SK-N-SH treated with all-trans-retinoic acid at 6 μM for 48 hours (cell line): ENCODE measurements at regions not wholly inside any gene's neighbourhood (a gene's known extent, or its start where the extent isn't known, plus 50 kb on each side); places are given as distances from the start of the nearest gene placed in this dataset.

ENCODE experiments used
- BACH2 ChIP-seq: fragments of 250-450 bp; sonication (Bioruptor Pico); IDR thresholded peaks from 2 replicates; pipeline ENCODE4 v1.9.0; 2021; ENCODE audit warnings: mild to moderate bottlenecking, borderline replicate concordance
- CREB5 ChIP-seq: fragments of 250-450 bp; sonication (Bioruptor Pico); IDR thresholded peaks from 2 replicates; pipeline ENCODE4 v1.5.1; 2020; ENCODE audit warnings: low read depth, mild to moderate bottlenecking, moderate library complexity
- CSDC2 ChIP-seq: fragments of 250-450 bp; sonication (Bioruptor Pico); IDR thresholded peaks from 2 replicates; pipeline ENCODE4 v1.5.0; 2020; ENCODE audit warnings: mild to moderate bottlenecking, moderate library complexity
- CSRNP3 ChIP-seq: fragments of 250-450 bp; sonication (Bioruptor Pico); IDR thresholded peaks from 2 replicates; pipeline ENCODE4 v1.5.1; 2021; ENCODE audit warnings: mild to moderate bottlenecking, moderate library complexity
- GLIS3 ChIP-seq: fragments of 250-450 bp; sonication (Bioruptor Pico); IDR thresholded peaks from 2 replicates; pipeline ENCODE4 v1.5.0; 2020; ENCODE audit warnings: mild to moderate bottlenecking, moderate library complexity
- ISL1 ChIP-seq: fragments of 250-450 bp; sonication (Bioruptor Pico); IDR thresholded peaks from 2 replicates; pipeline ENCODE4 v2.1.2; 2022; ENCODE audit warnings: mild to moderate bottlenecking, moderate library complexity
- PATZ1 ChIP-seq: fragments of 250-450 bp; sonication (Bioruptor Pico); IDR thresholded peaks from 2 replicates; pipeline ENCODE4 v1.8.0; 2020; ENCODE audit warnings: mild to moderate bottlenecking, moderate library complexity, borderline replicate concordance
- PPARA ChIP-seq: fragments of 250-450 bp; sonication (Bioruptor Pico); IDR thresholded peaks from 2 replicates; pipeline ENCODE4 v1.5.0; 2020; ENCODE audit warnings: mild to moderate bottlenecking, borderline replicate concordance
- RARB ChIP-seq: fragments of 250-450 bp; sonication (Bioruptor Pico); IDR thresholded peaks from 2 replicates; pipeline ENCODE4 v1.8.0; 2021; ENCODE audit warnings: mild to moderate bottlenecking, moderate library complexity
- SNAI2 ChIP-seq: fragments of 250-450 bp; sonication (Bioruptor Pico); IDR thresholded peaks from 2 replicates; pipeline ENCODE4 v1.5.0; 2020; ENCODE audit warnings: mild to moderate bottlenecking, moderate library complexity
- TSHZ2 ChIP-seq: fragments of 250-450 bp; sonication (Bioruptor Pico); IDR thresholded peaks from 2 replicates; pipeline ENCODE4 v1.5.0; 2020; ENCODE audit warnings: mild to moderate bottlenecking, moderate library complexity
- ZFP3 ChIP-seq: fragments of 250-450 bp; sonication (Bioruptor Pico); IDR thresholded peaks from 2 replicates; pipeline ENCODE4 v1.5.0; 2020; ENCODE audit warnings: mild to moderate bottlenecking, moderate library complexity
- ZNF70 ChIP-seq: fragments of 450-650 bp; formaldehyde crosslinking; IDR thresholded peaks from 2 replicates; pipeline ENCODE4 v1.5.0; 2020; ENCODE audit warnings: mild to moderate bottlenecking, moderate library complexity
- ZNF8 ChIP-seq: fragments of 450-650 bp; formaldehyde crosslinking; IDR thresholded peaks from 2 replicates; pipeline ENCODE4 v1.5.0; 2020; ENCODE audit warnings: mild to moderate bottlenecking, moderate library complexity

- TF ChIP-seq TSHZ2 (CRISPR knock-in tag) (no peak), CREB5 (CRISPR knock-in tag) (no peak), RARB (CRISPR knock-in tag) (no peak), CSDC2 (no peak), PATZ1 (CRISPR knock-in tag) (no peak), PPARA (CRISPR knock-in tag) (no peak), GLIS3 (CRISPR knock-in tag) (no peak), ZFP3 (CRISPR knock-in tag) (no peak), CSRNP3 (no peak), ZNF8 (CRISPR knock-in tag) (no peak), SNAI2 (CRISPR knock-in tag) (no peak), ISL1 (CRISPR knock-in tag) (no peak), BACH2 (CRISPR knock-in tag) (no peak), ZNF70 (CRISPR knock-in tag) (no peak)
These were observed 227.6 kb downstream of the FAM43A start for GRCh38 chr3:194913316-194913715.
